SH-SY5Y (cell line): ENCODE measurements at regions not wholly inside any gene's neighbourhood (a gene's known extent, or its start where the extent isn't known, plus 50 kb on each side); places are given as distances from the start of the nearest gene placed in this dataset.

ENCODE experiments used
- GATA2 ChIP-seq: IDR thresholded peaks from 2 replicates; pipeline ENCODE4 v1.6.1; 2011; ENCODE audit warnings: mild to moderate bottlenecking, low read depth, low read length
- GATA3 ChIP-seq: IDR thresholded peaks from 2 replicates; pipeline ENCODE4 v1.6.1; 2011; ENCODE audit warnings: low read depth, mild to moderate bottlenecking, low read length, moderate library complexity

GRCh38 chr15:62946940-62947339, 95.6 kb upstream of the TPM1 start:
- TF ChIP-seq GATA2 (no peak), GATA3 (no peak)

GRCh38 chr15:62950462-62950931, 92.0 kb upstream of the TPM1 start:
- no peak for TF ChIP-seq GATA2
- no peak for TF ChIP-seq GATA3

- no peak for TF ChIP-seq GATA3
- TF ChIP-seq GATA2 = no peak
These were observed 91.1 kb upstream of the TPM1 start for GRCh38 chr15:62951481-62951880.

GRCh38 chr15:62953021-62953420, 89.5 kb upstream of the TPM1 start:
- no peak for TF ChIP-seq GATA3

GRCh38 chr15:62953496-62954045, 89.0 kb upstream of the TPM1 start:
- TF ChIP-seq GATA2 (no peak), GATA3 (no peak)

GRCh38 chr15:62957130-62957529, 85.4 kb upstream of the TPM1 start:
- TF ChIP-seq GATA3 (no peak), GATA2 (no peak)

GRCh38 chr15:62958528-62959363, 83.8 kb upstream of the TPM1 start:
- TF ChIP-seq GATA3 = no peak
- no peak for TF ChIP-seq GATA2

GRCh38 chr15:62961134-62961533, 81.4 kb upstream of the TPM1 start:
- no peak for TF ChIP-seq GATA2
- no peak for TF ChIP-seq GATA3

GRCh38 chr15:62962101-62962995, 80.2 kb upstream of the TPM1 start:
- TF ChIP-seq GATA3 = no peak
- no peak for TF ChIP-seq GATA2

GRCh38 chr15:62964251-62964650, 78.3 kb upstream of the TPM1 start:
- TF ChIP-seq GATA3 = no peak
- TF ChIP-seq GATA2 = no peak

GRCh38 chr15:62966294-62967078, 76.1 kb upstream of the TPM1 start:
- no peak for TF ChIP-seq GATA3
- TF ChIP-seq GATA2 = no peak

- TF ChIP-seq GATA2 = no peak
- no peak for TF ChIP-seq GATA3
These were observed 73.8 kb upstream of the TPM1 start for GRCh38 chr15:62968699-62969098.

- TF ChIP-seq GATA2 = no peak
- no peak for TF ChIP-seq GATA3
These were observed 73.0 kb upstream of the TPM1 start for GRCh38 chr15:62969442-62970089.
